ENCODE measurements at regions not wholly inside any gene's neighbourhood (a gene's known extent, or its start where the extent isn't known, plus 50 kb on each side); places are given as distances from the start of the nearest gene placed in this dataset.

- TF ChIP-seq EP300 (IDR thresholded peaks at IDR 0.05; ENCODE audit: borderline replicate concordance) (no peak), TAF1 (IDR thresholded peaks at IDR 0.05; ENCODE audit: low read depth) (no peak), EGR1 (IDR thresholded peaks at IDR 0.05) (no peak), CREB1 (IDR thresholded peaks at IDR 0.05; ENCODE audit: low read depth) (no peak)
- TF ChIP-seq, protein P1, sequence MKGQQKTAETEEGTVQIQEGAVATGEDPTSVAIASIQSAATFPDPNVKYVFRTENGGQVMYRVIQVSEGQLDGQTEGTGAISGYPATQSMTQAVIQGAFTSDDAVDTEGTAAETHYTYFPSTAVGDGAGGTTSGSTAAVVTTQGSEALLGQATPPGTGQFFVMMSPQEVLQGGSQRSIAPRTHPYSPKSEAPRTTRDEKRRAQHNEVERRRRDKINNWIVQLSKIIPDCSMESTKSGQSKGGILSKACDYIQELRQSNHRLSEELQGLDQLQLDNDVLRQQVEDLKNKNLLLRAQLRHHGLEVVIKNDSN (IDR thresholded peaks at IDR 0.05), result no peak
These were observed 53.9 kb upstream of the CAV2 start for GRCh38 chr7:116445447-116446211.

GRCh38 chr7:116446212-116446855, 53.2 kb upstream of the CAV2 start:
- TF ChIP-seq TCF12 (IDR thresholded peaks at IDR 0.05; ENCODE audit: low read depth) (no peak), TAF1 (IDR thresholded peaks at IDR 0.05; ENCODE audit: low read depth) (no peak), CREB1 (IDR thresholded peaks at IDR 0.05; ENCODE audit: low read depth) (no peak), FOXM1 (IDR thresholded peaks at IDR 0.05; ENCODE audit: borderline replicate concordance, low read depth) (no peak)
- TF ChIP-seq, protein P1 (IDR thresholded peaks at IDR 0.05), result no peak

DNA sequence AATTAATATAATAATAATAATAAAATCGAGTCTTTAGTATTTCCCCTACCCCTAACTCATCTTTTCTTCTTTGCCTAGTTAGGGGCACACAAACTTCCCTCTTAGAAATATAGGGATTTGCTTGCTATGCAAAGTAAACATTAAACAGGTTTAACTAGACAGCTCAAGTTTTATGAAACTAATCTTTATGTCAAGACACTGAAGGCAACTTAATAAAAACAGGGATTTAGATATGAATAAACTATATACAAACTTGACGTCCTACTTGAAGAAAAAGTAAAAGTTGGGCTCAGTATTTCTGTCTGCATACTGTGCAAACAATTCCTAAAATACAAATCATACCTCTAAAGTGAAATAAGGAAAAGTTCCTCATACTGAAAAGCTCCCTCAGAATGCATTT, 52.1 kb upstream of the CAV2 start:
- TF ChIP-seq CREB1 (IDR thresholded peaks at IDR 0.05; ENCODE audit: low read depth), result no peak
- TF ChIP-seq, protein P2, sequence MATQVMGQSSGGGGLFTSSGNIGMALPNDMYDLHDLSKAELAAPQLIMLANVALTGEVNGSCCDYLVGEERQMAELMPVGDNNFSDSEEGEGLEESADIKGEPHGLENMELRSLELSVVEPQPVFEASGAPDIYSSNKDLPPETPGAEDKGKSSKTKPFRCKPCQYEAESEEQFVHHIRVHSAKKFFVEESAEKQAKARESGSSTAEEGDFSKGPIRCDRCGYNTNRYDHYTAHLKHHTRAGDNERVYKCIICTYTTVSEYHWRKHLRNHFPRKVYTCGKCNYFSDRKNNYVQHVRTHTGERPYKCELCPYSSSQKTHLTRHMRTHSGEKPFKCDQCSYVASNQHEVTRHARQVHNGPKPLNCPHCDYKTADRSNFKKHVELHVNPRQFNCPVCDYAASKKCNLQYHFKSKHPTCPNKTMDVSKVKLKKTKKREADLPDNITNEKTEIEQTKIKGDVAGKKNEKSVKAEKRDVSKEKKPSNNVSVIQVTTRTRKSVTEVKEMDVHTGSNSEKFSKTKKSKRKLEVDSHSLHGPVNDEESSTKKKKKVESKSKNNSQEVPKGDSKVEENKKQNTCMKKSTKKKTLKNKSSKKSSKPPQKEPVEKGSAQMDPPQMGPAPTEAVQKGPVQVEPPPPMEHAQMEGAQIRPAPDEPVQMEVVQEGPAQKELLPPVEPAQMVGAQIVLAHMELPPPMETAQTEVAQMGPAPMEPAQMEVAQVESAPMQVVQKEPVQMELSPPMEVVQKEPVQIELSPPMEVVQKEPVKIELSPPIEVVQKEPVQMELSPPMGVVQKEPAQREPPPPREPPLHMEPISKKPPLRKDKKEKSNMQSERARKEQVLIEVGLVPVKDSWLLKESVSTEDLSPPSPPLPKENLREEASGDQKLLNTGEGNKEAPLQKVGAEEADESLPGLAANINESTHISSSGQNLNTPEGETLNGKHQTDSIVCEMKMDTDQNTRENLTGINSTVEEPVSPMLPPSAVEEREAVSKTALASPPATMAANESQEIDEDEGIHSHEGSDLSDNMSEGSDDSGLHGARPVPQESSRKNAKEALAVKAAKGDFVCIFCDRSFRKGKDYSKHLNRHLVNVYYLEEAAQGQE (IDR thresholded peaks at IDR 0.05; ENCODE audit: low read depth), result no peak
- TF ChIP-seq EGR1 (IDR thresholded peaks at IDR 0.05), result no peak
- TF ChIP-seq, protein P3, sequence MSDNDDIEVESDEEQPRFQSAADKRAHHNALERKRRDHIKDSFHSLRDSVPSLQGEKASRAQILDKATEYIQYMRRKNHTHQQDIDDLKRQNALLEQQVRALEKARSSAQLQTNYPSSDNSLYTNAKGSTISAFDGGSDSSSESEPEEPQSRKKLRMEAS (IDR thresholded peaks at IDR 0.05), result no peak
- TF ChIP-seq, protein P1 (IDR thresholded peaks at IDR 0.05), result no peak
- no peak for TF ChIP-seq RAD21 (IDR thresholded peaks at IDR 0.05; ENCODE audit: low read depth)
- no peak for TF ChIP-seq NFIC (IDR thresholded peaks at IDR 0.05)
- no peak for TF ChIP-seq TEAD4 (IDR thresholded peaks at IDR 0.05)
- TF ChIP-seq EP300 (IDR thresholded peaks at IDR 0.05; ENCODE audit: borderline replicate concordance), result no peak
- TF ChIP-seq ZBTB7A (IDR thresholded peaks at IDR 0.05; ENCODE audit: low read depth), result no peak

DNA sequence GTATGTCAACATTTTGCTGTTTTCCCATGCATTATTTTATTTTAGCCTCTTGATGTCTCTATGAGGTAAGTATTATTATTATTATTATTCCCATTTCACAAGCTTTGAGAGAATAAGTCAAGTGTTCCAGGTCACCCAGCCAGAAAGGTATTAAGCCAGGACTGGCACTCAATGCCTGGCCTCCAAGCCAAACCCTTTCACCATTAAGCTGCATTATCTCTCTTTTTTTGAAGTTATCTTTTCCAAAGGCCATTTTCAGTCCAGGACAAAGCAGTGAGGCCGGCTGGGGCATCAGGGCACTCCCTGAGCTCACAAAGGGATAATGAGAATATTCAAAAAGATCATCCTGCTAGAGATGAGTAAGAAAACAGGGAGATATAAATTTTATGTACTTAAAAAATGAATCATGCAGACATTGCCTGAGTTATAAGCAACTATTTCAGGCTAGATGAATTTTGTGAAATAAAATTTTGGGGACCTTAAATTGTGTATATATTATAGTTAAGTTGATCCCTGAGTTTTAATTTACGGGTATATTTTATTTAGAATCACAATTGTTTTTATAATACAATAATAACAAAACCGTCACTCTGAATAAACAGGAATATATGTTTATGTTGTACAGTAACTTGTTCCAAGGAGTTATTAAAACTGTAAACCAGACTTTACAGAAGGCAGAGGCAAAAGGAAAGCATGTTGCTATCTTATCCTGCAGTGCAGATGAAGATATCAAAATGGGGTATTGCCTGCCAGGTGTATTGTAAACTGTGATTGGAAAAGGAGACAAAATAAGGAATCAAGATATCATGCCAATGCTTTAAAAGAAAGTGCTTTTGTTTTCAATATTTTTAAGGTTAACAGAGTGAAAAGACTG, 51.3 kb upstream of the CAV2 start:
- TF ChIP-seq CREB1 (IDR thresholded peaks at IDR 0.05; ENCODE audit: low read depth) (no peak), EGR1 (IDR thresholded peaks at IDR 0.05) (no peak), YY1 (IDR thresholded peaks at IDR 0.05; ENCODE audit: low read depth) (no peak), NFIC (IDR thresholded peaks at IDR 0.05) (no peak), TAF1 (IDR thresholded peaks at IDR 0.05; ENCODE audit: low read depth) (no peak), CEBPB (IDR thresholded peaks at IDR 0.05) (no peak), ZBTB7A (IDR thresholded peaks at IDR 0.05; ENCODE audit: low read depth) (no peak)
- TF ChIP-seq, protein P3 (IDR thresholded peaks at IDR 0.05), result no peak

GRCh38 chr7:116449441-116449840, 50.1 kb upstream of the CAV2 start:
- no peak for TF ChIP-seq TEAD4 (IDR thresholded peaks at IDR 0.05)
- TF ChIP-seq ZBTB7A (IDR thresholded peaks at IDR 0.05; ENCODE audit: low read depth), result no peak
- no peak for TF ChIP-seq EP300 (IDR thresholded peaks at IDR 0.05; ENCODE audit: borderline replicate concordance)

Data from Ishikawa (cell line).